Tibial nerve (tissue), 4 donors: ENCODE measurements at regions not wholly inside any gene's neighbourhood (a gene's known extent, or its start where the extent isn't known, plus 50 kb on each side); places are given as distances from the start of the nearest gene placed in this dataset.

Source experiments
- DNase-seq, 2 donors: peaks; one replicate each; pipeline ENCODE4 v3.0.0-alpha.2; 2019; ENCODE audit warnings: low spot score in 2 of 2
- H3K27ac ChIP-seq, 4 donors: fragments of 200-600 bp; sonication (generic) in 3 of 4; one replicate each; pipeline ENCODE4 v1.5.1; 2017 to 2019; ENCODE audit warnings: mild to moderate bottlenecking in 1 of 4
- H3K27me3 ChIP-seq, 2 donors: fragments of 200-600 bp; sonication (generic) in 1 of 2; one replicate each; pipeline versions ENCODE4 v1.5.1 to v1.6.0; 2017 to 2019
- H3K36me3 ChIP-seq, 3 donors: fragments of 200-600 bp; sonication (generic); one replicate each; pipeline ENCODE4 v1.5.1; 2018 to 2019
- H3K4me1 ChIP-seq, 4 donors: fragments of 200-600 bp; sonication (generic) in 3 of 4; one replicate each; pipeline ENCODE4 v1.5.1; 2017 to 2019
- H3K4me3 ChIP-seq, 4 donors: fragments of 200-600 bp; sonication (generic) in 3 of 4; one replicate each; pipeline ENCODE4 v1.5.1; 2017 to 2019; ENCODE audit warnings: mild to moderate bottlenecking in 1 of 4, moderate library complexity in 1 of 4
- H3K9me3 ChIP-seq, 4 donors: fragments of 200-600 bp; sonication (generic) in 3 of 4; one replicate each; pipeline ENCODE4 v1.5.1; 2017 to 2019
- EP300 ChIP-seq, 2 donors: sonication (generic); formaldehyde crosslinking; IDR thresholded peaks; one replicate each; pipeline ENCODE4 v1.6.1; 2017; ENCODE audit warnings: antibody characterized with exemption in 2 of 2, mild to moderate bottlenecking in 1 of 2
- POLR2A ChIP-seq, 2 donors: fragments of 450-650 bp; IDR thresholded peaks; one replicate each; pipeline ENCODE4 v1.6.1; 2017; ENCODE audit warnings: antibody characterized with exemption in 2 of 2, mild to moderate bottlenecking in 2 of 2, moderate library complexity in 2 of 2
- WGBS, 2 donors: methylation state at CpG; one replicate each; pipeline ENCODE4 v1.1.5; 2018; 5-methylcytosine and 5-hydroxymethylcytosine counted together
- TF ChIP-seq, protein P1 (sequence below), 5 experiments: fragments of 200-600 bp in 3 of 5; fragments of 450-650 bp in 2 of 5; sonication (generic) in 3 of 5; IDR thresholded peaks; one replicate each; pipeline ENCODE4 v1.5.1; 2016 to 2019; ENCODE audit warnings: antibody characterized with exemption in 5 of 5, mild to moderate bottlenecking in 3 of 5, moderate library complexity in 2 of 5

DNA sequence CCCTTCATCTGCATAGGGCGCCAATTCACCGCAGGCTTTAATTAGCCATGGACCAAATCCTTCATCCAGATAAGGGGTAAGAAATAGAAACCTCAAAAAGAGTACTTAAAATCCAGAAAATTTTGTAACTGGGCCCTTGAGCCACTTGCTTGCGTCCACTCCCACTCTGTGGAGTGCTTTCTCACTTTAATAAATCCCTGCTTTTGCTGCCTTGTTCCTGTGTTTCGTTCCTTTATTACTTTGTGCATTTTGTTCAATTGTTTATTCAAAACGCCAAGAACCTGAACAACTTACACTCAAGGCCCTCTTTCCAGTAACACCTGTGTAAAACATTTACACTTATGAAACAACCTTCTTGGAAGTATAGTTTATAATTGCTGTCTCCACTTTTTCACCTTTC lies 66.5 kb downstream of the HMHB1 start:
- peaks cover 0 to 9% (median 3%) of the 10 kb centered on the region in 4 donors for H3K4me1 ChIP-seq
- no peak overlapping the region for H3K4me3 ChIP-seq
- H3K27ac ChIP-seq, result no peak overlapping the region
- H3K27me3 ChIP-seq, result no peaks in the 10 kb centered on the region
- TF ChIP-seq POLR2A (IDR thresholded peaks at IDR 0.05), result no peak
- TF ChIP-seq, protein P1, sequence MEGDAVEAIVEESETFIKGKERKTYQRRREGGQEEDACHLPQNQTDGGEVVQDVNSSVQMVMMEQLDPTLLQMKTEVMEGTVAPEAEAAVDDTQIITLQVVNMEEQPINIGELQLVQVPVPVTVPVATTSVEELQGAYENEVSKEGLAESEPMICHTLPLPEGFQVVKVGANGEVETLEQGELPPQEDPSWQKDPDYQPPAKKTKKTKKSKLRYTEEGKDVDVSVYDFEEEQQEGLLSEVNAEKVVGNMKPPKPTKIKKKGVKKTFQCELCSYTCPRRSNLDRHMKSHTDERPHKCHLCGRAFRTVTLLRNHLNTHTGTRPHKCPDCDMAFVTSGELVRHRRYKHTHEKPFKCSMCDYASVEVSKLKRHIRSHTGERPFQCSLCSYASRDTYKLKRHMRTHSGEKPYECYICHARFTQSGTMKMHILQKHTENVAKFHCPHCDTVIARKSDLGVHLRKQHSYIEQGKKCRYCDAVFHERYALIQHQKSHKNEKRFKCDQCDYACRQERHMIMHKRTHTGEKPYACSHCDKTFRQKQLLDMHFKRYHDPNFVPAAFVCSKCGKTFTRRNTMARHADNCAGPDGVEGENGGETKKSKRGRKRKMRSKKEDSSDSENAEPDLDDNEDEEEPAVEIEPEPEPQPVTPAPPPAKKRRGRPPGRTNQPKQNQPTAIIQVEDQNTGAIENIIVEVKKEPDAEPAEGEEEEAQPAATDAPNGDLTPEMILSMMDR (IDR thresholded peaks at IDR 0.05), result no peak
- no peak for TF ChIP-seq EP300 (IDR thresholded peaks at IDR 0.05)
- no peaks in the 10 kb centered on the region for H3K36me3 ChIP-seq
- H3K9me3 ChIP-seq, result no peaks in the 10 kb centered on the region
- 94 to 97% methylated on average over 5 of the region's 5 CpGs for WGBS, 2 donors
- DNase-seq, result no peak

DNA sequence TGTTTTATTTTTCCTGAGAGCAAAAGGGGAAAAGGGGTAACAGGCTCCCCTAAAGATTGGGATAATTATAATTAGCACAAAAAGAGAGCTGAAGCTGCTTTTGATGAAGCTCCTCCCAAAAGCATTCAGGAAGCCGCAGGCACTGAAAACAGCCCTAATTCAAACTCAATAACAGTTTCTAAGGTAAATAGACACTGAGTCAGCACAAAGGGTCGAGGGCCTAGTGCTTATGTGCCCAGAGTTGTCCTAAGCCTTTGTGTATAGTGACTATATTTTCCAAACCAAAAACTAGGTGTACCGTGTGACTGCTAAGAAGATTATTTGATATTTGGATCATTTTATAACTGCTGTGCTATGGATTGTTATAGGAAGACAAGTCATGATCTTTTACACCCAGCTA lies 67.7 kb downstream of the HMHB1 start:
- no peak overlapping the region for H3K27ac ChIP-seq
- no peak overlapping the region for H3K4me3 ChIP-seq
- WGBS, 2 donors, result 66 to 76% methylated on average over 3 of the region's 3 CpGs
- H3K27me3 ChIP-seq, result no peaks in the 10 kb centered on the region
- no peaks in the 10 kb centered on the region for H3K36me3 ChIP-seq
- H3K9me3 ChIP-seq, result no peaks in the 10 kb centered on the region
- H3K4me1 ChIP-seq, result peaks cover 0 to 9% (median 1%) of the 10 kb centered on the region in 4 donors
- no peak for TF ChIP-seq POLR2A (IDR thresholded peaks at IDR 0.05)
- no peak for TF ChIP-seq EP300 (IDR thresholded peaks at IDR 0.05)
- TF ChIP-seq, protein P1 (IDR thresholded peaks at IDR 0.05), result no peak
- no peak for DNase-seq

DNA sequence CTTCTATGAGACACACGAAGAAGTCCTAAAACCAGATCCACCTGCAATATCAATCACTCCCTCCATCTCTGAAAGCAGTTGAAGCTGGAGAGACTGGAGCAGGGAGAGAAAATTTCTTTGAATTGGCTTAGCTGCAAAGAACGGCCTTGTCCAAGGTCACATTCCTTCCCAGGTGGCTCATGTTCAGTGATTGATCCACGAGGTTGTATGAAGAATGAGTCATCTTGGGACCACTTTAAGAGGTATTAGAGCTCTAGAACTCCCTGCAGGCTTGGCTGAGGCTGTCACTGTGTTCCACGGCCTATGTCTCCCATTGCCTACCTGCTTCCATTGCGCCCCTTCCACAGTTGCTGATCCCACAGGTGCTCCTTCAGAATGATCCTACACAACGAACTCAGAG lies 68.2 kb downstream of the HMHB1 start:
- Histone ChIP-seq H3K9me3 (no peaks in the 10 kb centered on the region), H3K4me1 (peaks cover 0 to 6% (median 0%) of the 10 kb centered on the region in 4 donors), H3K4me3 (no peak overlapping the region), H3K27ac (no peak overlapping the region), H3K27me3 (no peaks in the 10 kb centered on the region), H3K36me3 (no peaks in the 10 kb centered on the region)
- 88 to 93% methylated on average over 6 of the region's 6 CpGs for WGBS, 2 donors
- DNase-seq, result no peak
- TF ChIP-seq, protein P1 (IDR thresholded peaks at IDR 0.05), result no peak
- TF ChIP-seq EP300 (IDR thresholded peaks at IDR 0.05) (no peak), POLR2A (IDR thresholded peaks at IDR 0.05) (no peak)

DNA sequence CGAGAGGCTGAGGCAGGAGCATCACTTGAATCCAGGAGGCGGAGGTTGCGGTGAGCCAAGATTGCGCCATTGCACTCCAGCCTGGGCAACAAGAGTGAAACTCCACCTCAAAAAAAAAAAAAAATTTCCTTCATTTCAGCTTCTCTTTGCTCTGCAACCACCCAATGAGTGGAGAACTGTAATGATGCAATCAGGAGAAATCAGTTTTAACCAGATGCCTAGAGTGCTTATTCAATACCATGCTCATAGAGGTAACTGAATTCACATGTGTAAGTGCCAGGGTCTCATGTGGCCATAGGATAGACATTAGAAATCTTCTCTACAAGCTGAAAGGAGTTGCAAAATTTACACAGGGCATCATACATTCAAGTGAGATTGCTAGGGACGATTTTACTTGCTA lies 70.6 kb downstream of the HMHB1 start:
- TF ChIP-seq POLR2A (IDR thresholded peaks at IDR 0.05), result no peak
- no peak for TF ChIP-seq EP300 (IDR thresholded peaks at IDR 0.05)
- Histone ChIP-seq H3K4me3 (no peak overlapping the region), H3K4me1 (peaks cover 0 to 20% (median 4%) of the 10 kb centered on the region in 4 donors), H3K27me3 (no peaks in the 10 kb centered on the region), H3K36me3 (no peaks in the 10 kb centered on the region), H3K27ac (no peak overlapping the region), H3K9me3 (no peaks in the 10 kb centered on the region)
- DNase-seq, result no peak
- 95 to 97% methylated on average over 5 of the region's 5 CpGs for WGBS, 2 donors

DNA sequence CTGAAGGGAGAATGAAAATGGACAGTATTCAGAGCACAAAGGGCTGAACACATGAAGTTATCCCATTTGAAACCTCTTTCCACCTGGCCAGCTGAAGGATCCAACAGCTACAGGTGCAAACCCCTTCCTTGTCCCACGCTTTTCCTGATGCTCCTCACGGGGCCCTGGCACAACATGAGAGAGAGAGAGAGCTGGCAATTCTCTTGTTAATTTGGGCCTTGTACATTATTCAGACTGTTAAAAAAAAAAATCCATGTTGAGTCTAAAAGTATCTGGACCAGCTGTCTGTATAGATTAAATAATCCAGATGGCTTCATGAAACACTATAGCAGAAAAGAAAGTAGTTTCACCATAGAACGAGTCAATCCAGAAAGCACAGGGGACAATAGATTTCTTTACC lies 74.1 kb downstream of the HMHB1 start:
- TF ChIP-seq EP300 (IDR thresholded peaks at IDR 0.05) (no peak), POLR2A (IDR thresholded peaks at IDR 0.05) (no peak)
- TF ChIP-seq, protein P1 (IDR thresholded peaks at IDR 0.05), result no peak
- WGBS, 2 donors, result 52 to 64% methylated on average over 3 of the region's 3 CpGs
- Histone ChIP-seq H3K27ac (peak overlapping the region in 2 of 4 donors; percentile 52 to 58), H3K36me3 (no peaks in the 10 kb centered on the region), H3K27me3 (no peaks in the 10 kb centered on the region), H3K4me1 (peaks cover 0 to 38% (median 7%) of the 10 kb centered on the region in 4 donors), H3K9me3 (no peaks in the 10 kb centered on the region), H3K4me3 (no peak overlapping the region)
- no peak for DNase-seq
